Ishikawa (cell line): ENCODE measurements at regions not wholly inside any gene's neighbourhood (a gene's known extent, or its start where the extent isn't known, plus 50 kb on each side); places are given as distances from the start of the nearest gene placed in this dataset.

Experiments
- CEBPB ChIP-seq: IDR thresholded peaks from 2 replicates; pipeline ENCODE4 v1.6.1; 2012
- CREB1 ChIP-seq: IDR thresholded peaks from 2 replicates; pipeline ENCODE4 v1.6.1; 2012; ENCODE audit warnings: low read depth
- EGR1 ChIP-seq: IDR thresholded peaks from 2 replicates; pipeline ENCODE4 v1.6.1; 2012
- EP300 ChIP-seq: IDR thresholded peaks from 2 replicates; pipeline ENCODE4 v1.6.1; 2012; ENCODE audit warnings: borderline replicate concordance
- FOXM1 ChIP-seq: IDR thresholded peaks from 2 replicates; pipeline ENCODE4 v1.6.1; 2012; ENCODE audit warnings: low read depth, borderline replicate concordance
- MAX ChIP-seq: IDR thresholded peaks from 2 replicates; pipeline ENCODE4 v1.6.1; 2012
- NFIC ChIP-seq: IDR thresholded peaks from 2 replicates; pipeline ENCODE4 v1.6.1; 2012
- RAD21 ChIP-seq: IDR thresholded peaks from 2 replicates; pipeline ENCODE4 v1.6.1; 2012; ENCODE audit warnings: low read depth
- REST ChIP-seq: IDR thresholded peaks from 2 replicates; pipeline ENCODE4 v1.6.1; 2012; ENCODE audit warnings: low read depth, mild to moderate bottlenecking
- TAF1 ChIP-seq: IDR thresholded peaks from 2 replicates; pipeline ENCODE4 v1.6.1; 2012; ENCODE audit warnings: low read depth, mild to moderate bottlenecking
- TCF12 ChIP-seq: IDR thresholded peaks from 2 replicates; pipeline ENCODE4 v1.6.1; 2012; ENCODE audit warnings: low read depth
- TEAD4 ChIP-seq: IDR thresholded peaks from 2 replicates; pipeline ENCODE4 v1.6.1; 2012
- USF1 ChIP-seq: IDR thresholded peaks from 2 replicates; pipeline ENCODE4 v1.6.1; 2012
- YY1 ChIP-seq: IDR thresholded peaks from 2 replicates; pipeline ENCODE4 v1.6.1; 2012; ENCODE audit warnings: low read depth
- ZBTB7A ChIP-seq: IDR thresholded peaks from 2 replicates; pipeline ENCODE4 v1.6.1; 2012; ENCODE audit warnings: low read depth

- no peak for TF ChIP-seq REST
- TF ChIP-seq EP300 = no peak
- no peak for TF ChIP-seq ZBTB7A
- no peak for TF ChIP-seq CREB1
- TF ChIP-seq NFIC = no peak
- no peak for TF ChIP-seq TCF12
- no peak for TF ChIP-seq RAD21
- TF ChIP-seq CEBPB = no peak
- TF ChIP-seq EGR1 = no peak
- no peak for TF ChIP-seq TAF1
- no peak for TF ChIP-seq USF1
- TF ChIP-seq MAX = no peak
- TF ChIP-seq TEAD4 = no peak
- no peak for TF ChIP-seq FOXM1
- no peak for TF ChIP-seq YY1
Measured at GRCh38 chr2:100713106-100713505, 106.8 kb upstream of the NPAS2 start.

- TF ChIP-seq ZBTB7A (no peak), NFIC (no peak), TCF12 (no peak), FOXM1 (no peak), EP300 (no peak), YY1 (no peak), REST (no peak), USF1 (no peak), RAD21 (no peak), MAX (no peak)
Measured at GRCh38 chr2:100716581-100716980, 103.4 kb upstream of the NPAS2 start.

GRCh38 chr2:100718065-100718629, 101.8 kb upstream of the NPAS2 start:
- TF ChIP-seq USF1 = no peak
- no peak for TF ChIP-seq YY1
- no peak for TF ChIP-seq TAF1
- no peak for TF ChIP-seq ZBTB7A
- TF ChIP-seq CREB1 = no peak
- no peak for TF ChIP-seq EGR1
- no peak for TF ChIP-seq TCF12
- TF ChIP-seq RAD21 = no peak
- no peak for TF ChIP-seq EP300
- no peak for TF ChIP-seq CEBPB
- no peak for TF ChIP-seq MAX
- no peak for TF ChIP-seq NFIC

- no peak for TF ChIP-seq EP300
Measured at GRCh38 chr2:100720445-100720844, 99.5 kb upstream of the NPAS2 start.

GRCh38 chr2:100721693-100722092, 98.2 kb upstream of the NPAS2 start:
- TF ChIP-seq TCF12 = no peak
- TF ChIP-seq REST = no peak
- TF ChIP-seq USF1 = no peak
- TF ChIP-seq TEAD4 = no peak
- no peak for TF ChIP-seq RAD21
- no peak for TF ChIP-seq CEBPB
